ENCODE measurements at regions not wholly inside any gene's neighbourhood (a gene's known extent, or its start where the extent isn't known, plus 50 kb on each side); places are given as distances from the start of the nearest gene placed in this dataset.
A peak's percentile ranks its signal among the peaks of the same experiment; 100 is the strongest.
"Not testable (repeated sequence)": the region's sequence is repeated elsewhere in the genome, so short reads cannot be mapped to it uniquely, and the experiment has no call there.

DNA sequence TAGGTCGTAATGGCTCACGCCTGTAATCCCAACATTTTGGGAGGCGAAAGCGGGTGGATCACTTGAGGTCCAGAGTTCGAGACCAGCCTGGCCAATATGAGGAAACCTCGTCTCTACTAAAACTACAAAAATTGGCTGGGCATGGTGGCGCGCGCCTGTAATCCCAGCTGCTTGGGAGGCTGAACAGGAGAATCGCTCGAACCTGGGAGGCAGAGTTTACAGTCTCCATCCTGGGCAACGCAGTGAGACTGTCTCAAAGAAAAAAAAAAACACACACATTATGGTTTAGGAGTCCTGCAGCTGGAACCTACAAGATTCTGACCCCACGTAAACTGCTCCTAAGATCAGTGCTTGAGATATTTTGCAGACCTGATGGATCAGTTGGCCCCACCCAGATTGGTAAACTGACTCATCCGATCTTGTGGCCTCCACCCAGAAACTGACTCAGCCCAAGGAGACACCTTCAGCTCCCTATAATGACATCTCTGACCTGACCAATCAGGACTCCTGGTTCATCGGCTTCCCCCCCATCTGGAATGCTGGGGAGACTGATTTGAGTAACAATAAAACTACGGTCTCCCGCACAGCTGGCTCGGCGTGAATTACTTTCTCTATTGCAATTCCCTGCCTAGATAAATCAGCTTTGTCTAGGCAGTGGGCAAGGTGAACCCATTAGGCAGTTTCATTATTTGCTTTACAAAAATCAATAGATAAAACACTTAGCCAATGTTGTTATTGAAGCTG is 96.2 kb upstream of the BTN3A2 start:
- DNase-seq, result no peak

DNA sequence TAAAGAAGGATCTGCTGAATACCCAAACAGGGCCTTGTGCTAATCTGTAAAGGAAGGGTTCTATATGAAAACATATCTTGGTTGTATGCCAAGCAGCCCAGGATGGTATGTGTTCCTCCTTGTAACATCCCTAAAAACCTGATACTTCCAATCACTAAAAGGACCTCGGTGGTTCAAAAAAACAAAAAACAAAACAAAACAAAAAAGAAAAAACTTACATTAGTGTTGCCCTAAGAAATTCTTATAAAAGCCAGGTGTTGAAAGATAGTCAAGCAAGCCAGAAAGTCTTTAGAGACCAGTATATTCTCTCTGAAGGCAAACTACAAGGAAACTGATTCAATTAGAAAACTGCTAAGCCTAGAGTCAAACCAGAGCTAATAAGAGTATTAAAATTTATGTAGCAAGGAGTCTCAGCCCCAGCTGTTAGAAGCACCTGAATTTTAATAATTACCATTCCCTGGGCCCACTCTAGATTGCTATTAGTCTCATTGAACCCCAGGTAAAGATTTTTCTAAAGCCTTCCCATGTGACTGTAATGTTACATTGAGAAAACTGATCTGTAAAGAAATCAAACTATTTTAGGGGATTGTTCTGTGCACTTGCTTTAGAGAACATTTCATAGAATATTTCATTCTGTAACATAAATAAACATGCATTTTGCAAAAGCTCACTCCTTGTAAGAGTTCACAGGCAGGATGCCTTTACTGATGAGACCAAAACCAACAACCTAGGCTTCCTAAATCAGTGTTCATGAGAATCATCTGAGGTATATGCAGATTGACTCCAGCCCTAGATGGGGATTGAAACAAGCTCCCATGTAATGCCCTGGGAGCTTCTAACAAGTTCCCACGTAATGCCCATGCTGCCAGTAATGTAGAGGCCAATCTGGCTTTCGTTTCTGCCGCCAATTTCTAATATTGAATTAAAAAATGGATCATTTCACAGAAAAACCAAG is 95.2 kb upstream of the BTN3A2 start:
- DNase-seq, result no peak

DNA sequence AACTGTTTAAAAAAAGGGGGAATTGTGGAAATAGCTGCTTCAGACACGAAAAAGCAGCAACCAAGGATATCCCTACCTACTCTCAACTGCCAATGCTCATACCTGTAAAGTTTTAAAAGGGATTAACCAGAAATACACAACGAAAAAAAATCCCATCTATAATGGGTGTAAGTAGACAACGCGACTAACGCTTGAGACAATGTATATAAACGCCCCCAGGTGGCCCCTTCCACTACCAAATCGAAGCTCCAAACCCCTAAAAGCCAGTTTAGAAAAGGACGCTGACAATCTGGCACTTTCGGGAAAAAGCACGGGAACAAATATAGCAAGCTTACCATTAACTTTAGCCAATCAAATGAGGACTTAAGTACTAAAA is 94.5 kb upstream of the BTN3A2 start:
- peak; percentile 31 for DNase-seq

DNA sequence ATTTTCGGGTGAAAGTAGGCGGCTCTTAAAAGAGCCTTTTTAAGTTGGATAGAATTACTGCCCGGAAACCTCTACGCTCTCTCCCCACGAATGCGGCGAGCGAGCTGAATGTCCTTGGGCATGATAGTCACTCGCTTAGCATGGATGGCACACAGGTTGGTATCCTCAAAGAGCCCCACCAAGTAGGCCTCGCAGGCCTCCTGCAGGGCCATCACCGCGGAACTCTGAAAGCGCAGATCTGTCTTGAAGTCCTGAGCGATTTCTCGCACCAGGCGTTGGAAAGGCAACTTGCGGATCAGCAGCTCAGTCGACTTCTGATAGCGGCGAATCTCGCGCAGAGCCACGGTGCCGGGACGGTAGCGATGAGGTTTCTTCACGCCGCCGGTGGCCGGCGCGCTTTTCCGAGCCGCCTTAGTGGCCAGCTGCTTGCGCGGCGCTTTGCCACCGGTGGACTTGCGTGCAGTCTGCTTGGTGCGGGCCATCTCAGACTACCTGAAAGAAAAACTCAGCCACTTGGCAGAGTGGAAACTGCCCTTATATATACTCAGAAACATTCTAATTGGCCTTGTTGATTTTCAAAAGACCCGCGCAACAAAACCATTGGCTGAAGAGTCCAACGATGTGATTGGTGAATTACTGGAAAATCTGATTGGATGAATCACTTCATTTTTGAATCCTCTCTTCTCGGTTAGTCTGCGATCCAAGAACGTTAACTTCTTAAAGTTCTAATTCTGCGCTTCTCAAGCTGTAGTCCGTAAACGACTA is 93.9 kb upstream of the BTN3A2 start:
- DNase-seq, result peak; percentile 91

DNA sequence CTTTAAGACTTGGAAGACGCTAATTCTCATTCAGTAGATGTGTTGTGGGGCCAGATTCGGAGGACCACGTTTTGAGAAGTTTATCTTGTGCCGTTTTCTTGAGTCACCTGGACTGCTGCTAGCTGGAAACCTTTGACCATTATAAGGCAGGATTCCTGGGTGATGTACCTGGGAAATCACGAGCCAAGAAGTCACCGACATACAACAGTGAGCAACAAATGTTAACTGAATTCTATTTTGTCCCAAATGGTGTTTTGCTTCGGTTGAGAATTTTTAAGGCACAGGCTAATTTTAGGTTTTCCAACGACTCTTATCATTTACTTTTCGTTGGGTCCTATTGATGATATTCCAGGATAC is 93.4 kb upstream of the BTN3A2 start:
- DNase-seq, result no peak

DNA sequence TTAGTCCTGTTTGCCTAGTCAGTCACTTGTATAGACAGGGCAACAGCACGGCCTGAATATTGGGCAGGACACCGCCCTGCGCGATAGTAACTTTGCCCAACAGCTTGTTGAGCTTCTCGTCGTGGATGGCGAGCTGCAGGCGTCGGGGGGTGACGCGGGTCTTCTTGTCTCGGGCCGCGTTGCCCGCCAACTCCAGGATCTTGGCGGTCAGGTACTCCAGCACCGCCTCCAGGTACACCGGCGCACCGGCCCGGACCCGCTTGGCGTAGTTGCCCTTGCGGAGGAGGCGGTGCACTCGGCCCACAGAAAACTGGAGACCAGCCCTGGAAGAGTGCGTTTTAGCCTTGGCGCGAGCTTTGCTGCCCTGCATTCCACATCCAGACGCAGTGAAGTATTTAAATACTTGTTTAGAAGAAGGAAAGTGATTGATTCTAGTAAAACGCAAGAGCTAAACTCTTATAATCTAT is 92.8 kb upstream of the BTN3A2 start:
- peak; percentile 65 for DNase-seq

DNA sequence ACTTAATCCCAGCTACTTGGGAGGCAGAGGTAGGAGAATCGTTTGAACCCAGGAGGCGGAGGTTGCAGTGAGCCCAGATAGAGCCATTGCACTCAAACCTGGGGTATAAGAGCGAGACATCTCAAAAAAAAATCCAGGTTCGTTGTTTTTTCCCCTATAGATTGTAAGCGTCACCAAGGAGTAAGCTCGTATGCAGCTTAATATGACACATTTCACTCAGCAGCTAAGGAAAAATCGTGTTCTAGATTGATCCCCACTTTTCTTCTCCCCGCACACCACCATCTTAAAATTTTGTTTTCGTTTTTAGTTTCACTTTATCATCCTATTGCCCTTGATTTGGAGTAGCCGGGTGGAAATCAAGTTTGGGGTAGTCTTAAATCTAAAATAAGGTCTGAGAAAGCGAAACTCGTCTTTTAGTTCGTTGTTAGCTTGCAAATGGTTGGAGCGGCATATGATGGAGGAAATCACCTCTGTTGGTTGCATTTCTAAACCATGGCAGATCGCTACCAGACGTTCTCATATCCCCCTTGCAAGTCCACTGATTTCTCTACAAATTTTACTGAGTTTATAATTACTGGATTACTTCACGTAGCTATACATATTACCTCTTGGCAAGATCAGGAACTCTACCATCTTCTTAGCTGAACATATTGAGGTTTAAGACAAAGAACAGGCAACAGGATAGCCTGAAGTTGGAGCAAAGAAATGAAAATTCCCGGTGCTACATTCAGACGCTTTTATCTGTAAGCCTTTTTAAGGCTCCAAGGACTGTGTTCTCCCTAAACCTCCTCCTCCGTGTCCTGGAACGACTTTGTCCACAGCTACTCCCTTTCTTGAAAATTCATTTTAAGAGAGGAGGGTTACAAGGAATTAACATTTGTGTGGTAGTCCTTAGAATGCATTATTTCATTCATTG is 91.1 kb upstream of the BTN3A2 start:
- no peak for DNase-seq

DNA sequence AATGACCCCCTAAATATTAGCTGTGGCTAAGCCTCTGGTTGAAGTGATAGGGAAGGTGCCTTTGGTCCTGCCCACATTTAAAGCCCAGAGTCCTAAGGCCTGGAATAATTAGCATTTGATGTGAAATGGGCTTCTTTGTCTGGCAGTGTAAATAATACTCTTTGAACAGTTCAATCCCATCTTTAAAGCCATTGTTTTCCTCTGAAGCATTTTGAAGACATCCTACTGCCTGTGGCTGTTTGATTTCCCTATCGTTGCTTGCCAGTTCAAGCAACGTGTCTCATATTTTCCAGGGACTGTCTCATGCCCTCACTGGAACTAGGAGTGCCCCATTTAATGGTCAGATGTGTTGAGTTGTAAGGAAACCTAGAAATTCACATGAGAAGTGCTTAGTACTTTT is 89.3 kb upstream of the BTN3A2 start:
- no peak for DNase-seq

DNA sequence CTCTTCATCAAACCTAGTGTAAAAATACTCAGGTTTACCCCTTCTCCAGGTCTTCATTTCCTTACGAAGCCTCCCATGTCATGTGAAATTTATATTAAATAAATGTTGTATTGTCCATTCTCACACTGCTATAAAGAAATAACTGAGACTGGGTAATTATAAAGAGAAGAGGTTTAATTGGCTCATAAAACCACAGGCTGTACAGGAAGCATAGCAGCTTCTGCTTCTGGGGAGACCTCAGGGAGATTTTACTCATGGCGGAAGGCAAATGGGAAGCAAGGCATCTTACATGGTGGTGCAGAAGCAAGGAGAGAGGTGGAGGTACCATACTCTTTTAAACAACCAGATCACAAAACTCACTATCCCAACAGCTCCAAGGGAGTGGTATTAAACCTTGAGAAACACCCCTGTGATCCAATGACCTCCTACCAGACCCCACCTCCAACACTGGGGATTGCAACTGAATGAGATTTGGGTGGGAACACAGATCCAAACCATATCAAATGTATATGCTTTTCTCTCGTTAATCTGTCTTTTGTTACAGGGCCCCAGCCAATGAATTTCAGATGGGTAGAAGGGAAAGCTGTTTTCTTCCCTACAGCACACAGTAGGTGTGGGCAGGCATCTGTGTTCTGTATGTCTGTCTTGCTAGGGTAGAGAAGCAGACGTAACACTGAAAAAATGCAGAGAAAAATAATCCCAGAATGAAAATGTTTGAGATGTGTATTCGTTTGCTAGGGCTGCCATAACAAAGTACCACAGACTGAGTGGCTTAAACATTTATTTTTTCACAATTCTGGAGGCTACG is 88.0 kb upstream of the BTN3A2 start:
- no peak for DNase-seq

DNA sequence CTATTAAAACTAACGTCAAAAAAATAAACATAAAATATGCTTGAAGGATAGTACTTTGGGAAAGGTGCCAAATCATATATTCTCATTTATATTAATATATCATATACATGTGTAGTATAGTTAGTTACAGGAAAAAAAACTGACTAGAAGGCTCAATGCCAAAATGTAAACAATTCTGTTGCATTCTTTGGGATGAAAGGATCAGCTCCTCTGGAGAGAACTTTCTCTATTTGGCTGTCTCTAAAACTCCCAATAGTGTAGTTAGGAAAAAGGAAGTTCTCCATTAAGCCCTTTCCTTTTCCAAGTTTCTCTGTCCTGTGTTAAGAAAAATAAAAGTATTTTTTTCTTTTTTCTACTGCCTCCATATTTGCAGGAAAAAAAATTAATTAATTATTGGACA is 86.5 kb upstream of the BTN3A2 start:
- DNase-seq, result no peak

DNA sequence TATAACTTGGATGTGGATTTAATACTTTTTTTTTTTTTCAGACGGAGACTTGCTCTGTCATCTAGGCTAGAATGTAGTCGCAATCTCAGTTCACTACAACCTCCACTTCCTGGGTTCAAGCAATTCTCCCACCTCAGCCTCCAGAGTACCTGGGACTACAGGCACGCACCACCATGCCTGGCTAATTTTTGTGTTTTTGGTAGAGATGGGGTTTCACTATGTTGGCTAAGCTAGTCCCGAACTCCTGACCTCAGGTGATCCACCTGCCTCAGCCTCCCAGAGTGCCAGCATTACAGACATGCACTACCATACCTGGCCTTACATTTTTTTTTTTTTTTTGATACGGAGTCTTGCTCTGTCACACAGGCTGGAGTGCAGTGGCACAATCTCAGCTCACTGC is 85.6 kb upstream of the BTN3A2 start:
- DNase-seq, result not testable (repeated sequence)

DNA sequence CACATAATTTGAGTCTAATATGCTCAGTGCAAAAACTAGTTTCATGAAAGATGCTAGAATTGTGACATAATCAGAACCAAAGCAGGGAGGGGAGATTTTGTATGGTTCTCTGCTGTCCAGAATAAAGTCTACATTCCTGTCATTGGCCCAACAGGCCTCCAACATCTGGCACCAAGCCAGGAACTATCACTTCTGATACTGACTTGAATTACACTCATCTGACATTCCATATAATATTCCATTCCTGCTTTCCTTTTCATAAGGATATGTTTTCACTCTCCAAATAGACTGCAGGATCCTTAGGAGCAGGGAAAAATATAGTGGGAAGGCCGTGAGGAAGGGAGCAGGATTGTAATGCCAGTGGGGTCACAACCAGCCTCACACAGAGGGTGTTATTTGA is 84.6 kb upstream of the BTN3A2 start:
- DNase-seq, result no peak

DNA sequence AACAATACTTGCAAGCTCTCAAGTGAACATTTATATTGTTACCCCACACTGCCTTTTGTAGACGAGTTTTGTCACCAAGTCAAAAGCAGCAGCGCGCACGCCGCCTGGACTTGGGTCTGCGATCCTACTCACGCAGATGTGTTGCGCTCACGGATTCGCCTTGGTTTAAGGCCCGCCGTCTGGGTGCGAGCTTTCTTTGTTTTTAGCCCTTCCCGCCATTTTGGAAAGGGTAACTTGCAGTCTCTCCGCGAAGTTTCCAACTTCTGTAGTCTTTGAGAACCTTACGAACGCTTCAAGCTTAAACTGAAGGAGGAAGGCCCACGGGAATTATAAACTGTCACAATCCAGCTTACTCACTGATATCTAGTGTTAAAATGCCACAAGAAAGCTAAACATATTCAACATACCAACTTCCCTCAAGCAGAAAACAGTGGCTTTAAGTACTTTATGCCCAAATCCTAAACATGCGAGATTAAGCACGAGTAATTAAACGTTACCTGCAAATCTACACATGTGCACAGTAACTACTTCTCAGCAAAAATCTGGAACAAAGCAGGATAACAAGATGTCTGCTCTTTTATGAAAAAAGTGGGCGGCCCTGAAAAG is 80.4 kb upstream of the BTN3A2 start:
- peak; percentile 83 for DNase-seq

DNA sequence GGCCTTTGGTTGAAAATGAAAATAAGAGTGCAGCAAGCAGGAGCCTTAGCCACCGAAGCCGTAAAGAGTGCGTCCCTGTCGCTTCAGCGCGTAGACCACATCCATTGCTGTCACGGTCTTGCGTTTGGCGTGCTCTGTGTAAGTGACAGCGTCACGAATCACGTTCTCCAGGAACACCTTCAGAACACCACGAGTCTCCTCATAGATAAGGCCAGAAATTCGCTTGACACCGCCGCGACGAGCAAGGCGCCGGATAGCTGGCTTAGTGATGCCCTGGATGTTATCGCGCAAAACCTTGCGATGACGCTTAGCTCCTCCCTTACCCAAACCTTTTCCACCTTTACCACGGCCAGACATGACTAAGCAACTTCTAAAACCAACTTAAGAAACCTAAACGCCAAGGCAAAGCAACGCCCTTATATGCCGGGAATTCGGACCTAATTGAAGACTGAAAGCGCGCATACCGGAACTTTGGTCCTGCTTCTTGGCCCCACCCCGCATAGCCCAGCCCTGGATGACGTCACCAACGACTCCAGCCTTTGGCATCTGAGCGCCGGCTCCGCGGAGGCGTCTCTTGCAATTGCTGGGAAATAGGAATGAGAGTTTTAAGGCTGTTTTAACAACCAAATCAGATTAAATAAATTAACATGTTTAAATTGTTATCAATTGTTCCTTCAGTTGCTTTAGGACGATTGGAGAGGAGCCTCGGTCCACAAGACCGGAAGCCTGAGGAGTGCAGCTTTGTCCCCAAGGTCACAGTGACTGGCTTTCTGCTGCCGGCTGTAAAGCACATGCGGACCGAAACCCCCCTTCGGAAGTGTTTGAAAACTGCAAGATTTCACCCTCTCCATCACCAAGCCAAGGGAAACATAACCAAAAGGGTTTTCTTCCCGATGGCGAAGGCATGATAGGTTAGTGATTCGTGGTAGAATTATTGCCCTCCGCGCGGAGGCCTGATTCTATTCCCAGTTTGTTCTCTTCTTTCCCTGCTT is 79.6 kb upstream of the BTN3A2 start:
- DNase-seq, result peak; percentile 98

DNA sequence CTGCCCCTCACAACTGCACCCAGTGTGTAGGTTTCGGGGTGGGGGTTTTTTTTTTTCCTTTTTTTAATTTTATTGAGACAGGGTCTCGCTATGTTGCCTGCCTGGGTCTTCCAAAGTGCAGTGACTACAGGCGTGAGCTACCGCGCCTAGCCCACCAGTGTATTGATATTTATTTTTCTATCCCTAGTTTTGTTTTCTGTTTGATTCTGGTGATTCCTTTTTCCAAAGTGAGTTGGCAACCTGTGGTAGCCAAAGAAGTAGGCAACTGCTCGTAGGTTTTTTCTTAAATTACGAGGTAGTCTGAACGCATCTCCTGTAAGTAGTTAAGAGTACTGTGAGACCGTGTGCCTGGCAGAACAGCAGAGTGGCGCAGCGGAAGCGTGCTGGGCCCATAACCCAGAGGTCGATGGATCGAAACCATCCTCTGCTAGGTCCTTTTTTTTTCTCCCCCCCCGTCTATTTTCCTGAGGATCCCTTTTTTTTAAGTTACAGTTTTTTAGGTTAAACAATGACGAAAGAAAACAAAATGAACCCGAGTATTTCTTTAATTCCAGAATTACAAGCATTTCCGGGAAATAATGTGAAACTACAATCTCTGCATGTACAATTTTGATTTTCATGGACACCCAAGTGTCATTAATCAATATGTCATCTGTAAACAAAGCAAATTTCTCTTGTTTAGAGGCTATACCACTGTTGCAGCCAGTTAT is 78.7 kb upstream of the BTN3A2 start:
- peak; percentile 93 for DNase-seq

DNA sequence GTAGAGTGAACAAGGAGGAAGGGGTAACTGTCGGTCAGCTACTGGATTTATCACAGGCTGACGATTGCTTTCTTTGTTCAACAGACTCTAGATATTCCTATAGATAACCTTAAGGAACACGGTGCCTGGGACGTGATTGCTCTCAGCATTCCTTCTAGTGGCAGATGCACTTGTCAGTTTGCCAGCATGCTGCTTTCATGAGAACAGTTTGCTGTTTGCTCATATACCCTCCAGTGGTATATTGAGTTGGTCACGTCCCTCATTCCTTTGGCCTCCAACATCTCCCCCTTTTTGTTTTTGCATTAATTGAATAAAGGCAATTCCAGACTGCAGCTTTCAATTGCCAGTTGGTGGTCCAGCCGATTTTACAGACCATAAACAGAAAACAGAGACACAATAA is 76.8 kb upstream of the BTN3A2 start:
- DNase-seq, result no peak

DNA sequence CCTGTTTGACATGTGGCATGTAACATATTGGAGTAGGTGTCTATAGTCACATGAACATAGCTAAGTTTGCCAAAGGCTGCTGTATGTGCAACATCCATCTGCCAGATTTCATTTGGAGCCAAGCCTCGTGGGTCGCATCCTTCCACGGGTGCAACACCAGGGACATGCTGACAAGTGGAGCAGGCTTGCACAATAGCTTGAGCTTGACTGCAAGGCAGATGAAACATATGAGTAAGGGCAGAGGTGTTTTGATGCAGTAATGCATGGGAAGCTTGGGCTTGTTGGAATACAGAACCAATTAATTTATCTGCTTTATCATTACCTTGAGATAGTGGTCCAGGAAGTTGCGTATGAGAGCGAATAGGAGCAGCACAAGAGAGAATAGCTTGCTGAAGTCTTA is 74.1 kb upstream of the BTN3A2 start:
- DNase-seq, result no peak

DNA sequence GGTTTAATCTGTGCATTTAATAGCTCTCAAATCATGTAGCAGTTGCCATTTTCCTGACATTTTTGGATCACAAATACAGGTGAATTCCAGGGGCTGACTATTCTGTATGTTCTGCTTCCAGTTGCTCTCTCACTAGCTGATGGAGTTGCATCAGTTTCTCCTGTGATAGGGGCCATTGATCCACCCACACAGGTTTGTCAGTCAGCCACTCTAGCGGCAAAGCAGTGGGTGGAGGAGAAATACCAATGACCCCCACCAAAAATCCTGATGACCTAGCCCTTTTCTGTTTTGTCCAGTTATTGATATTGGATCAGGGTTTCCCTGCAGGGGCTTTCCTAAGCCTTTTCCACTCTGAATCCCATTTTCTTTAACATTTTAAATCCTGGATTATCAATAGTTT is 72.3 kb upstream of the BTN3A2 start:
- DNase-seq, result no peak

DNA sequence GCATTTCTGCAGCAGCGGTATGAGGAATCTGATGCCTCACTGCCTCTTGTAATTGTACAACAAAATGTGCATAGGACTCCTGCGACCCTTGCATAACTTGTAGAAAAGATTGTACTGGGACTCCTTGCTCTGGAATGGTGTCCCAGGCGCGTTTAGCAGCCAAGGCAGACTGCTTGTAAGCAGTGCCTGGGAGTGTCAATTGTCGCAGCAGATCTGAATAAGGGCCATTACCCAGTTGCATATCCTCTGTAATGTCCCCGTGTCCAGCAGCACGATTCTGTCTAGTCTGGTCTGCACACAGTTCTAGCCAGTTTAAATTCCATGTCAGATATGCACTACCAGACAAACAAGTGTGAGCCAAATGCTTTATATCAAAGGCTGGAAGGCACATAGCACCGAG is 70.7 kb upstream of the BTN3A2 start:
- no peak for DNase-seq

Data from retina (tissue), 1 donor.